DMS53 (cell line): ENCODE measurements at regions not wholly inside any gene's neighbourhood (a gene's known extent, or its start where the extent isn't known, plus 50 kb on each side); places are given as distances from the start of the nearest gene placed in this dataset.

Experiments
- DNase-seq: peaks from one replicate; lab custom pipeline; 2025; lab: John Stamatoyannopoulos, UW

DNA sequence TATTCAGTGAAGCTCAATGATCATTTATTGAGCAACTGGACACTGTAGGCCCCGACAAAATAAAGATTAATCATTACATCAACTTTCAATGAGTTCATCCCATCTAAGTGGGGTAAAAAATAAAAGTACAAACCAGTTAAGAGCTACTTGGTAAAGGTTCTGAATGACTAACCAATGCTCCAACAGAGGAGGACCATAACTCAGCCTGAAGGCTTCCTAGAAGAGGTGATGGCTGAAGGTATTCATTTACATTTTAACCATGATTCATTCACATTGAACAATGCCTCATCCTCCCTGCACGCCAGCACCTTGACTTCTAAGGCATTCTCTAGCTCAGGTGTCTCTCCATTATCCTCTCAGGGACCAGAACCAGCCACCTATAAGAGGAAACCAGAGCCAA is 201.4 kb downstream of the ZNF462 start:
- no peak for DNase-seq

DNA sequence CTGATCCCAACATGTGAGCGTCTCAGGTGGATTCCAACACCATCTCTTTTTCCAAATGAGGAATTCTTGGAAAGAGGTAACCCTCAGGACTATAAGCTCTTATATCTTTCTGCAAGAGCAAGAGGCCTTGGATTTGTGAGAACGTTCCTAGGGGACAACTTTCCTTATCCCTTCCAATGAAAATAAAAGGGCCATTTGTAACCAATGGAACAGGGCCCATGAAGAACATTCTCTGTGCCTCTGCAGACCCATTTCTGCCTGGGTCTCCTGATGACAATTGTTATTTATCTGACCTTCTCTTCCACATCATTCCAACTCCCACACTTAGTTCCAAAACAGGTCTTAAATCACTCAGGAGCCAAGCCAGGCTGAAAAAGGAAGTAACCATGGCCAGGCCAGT is 202.6 kb downstream of the ZNF462 start:
- no peak for DNase-seq

DNA sequence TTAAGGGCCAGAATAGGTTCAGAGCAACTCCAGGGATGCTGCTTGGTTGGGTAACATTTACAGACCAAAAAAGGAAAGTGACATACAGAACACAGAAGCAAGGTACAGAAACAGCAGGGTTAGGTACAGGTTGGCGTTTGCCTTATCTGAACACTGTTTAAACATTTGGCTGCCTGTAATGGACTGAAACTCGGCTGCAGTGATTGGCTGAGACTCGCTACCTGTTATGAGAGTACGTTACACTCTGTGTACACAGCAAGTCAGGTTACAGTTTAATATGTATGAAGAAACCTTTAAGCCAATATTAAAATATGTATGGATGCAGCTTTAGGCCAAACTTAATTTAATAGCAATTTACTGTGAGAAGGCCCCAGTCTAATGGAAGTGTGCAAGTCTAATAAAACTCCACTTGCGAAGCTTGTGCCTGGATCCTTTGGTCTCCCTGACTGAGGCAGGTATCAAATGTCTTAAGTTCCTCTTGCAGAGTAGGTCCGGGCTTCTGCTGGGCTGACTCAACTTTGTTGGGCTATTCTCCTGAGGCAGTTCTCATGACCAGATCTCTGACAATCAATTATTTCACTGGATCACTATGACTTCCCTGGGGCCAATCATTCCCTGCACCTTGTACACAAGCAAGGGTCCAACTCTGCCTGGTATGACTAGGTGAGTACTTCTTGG is 204.9 kb downstream of the ZNF462 start:
- DNase-seq: no peak

DNA sequence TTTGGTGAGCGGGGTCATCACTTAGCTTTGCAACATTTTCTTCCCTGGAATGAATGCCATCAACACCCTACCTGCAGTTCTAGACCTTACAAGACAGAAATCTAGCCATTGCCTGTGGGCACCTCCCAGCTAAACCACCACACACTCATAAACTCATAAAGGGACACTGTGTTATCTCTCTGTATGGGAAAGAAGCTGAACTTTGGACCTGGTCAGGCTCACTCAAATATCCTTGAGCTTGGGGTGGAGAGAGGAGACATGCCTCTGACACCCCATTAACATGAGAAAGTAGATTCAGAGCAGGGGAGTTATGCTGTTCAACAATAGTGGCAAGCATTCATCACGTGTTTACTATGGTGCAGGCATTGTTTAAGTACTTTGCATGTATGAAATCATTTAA is 205.6 kb downstream of the ZNF462 start:
- DNase-seq: peak; percentile 3

GRCh38 chr9:107070586-107070985 is 207.6 kb downstream of the ZNF462 start:
- no peak for DNase-seq

DNA sequence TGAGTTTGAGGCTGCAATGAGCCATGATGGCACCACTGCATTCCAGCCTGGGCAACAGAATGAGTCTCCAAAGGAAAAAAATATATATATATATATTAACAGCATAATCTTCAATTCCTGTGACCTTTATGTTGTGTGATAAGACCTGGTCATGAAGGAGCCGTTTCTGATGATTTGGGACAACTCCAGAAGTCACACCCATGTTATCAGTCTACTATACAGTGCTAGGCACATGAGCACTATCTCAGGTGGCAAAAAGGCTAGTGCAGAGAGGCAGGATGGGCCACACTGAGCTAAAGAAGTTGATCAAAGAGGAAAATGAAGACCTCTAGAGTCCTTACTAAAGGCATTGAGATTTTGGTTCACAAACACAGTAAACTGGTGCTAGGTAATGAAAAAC is 205.0 kb upstream of the RAD23B start:
- no peak for DNase-seq

- peak; percentile 10 for DNase-seq
These were observed 203.5 kb upstream of the RAD23B start for GRCh38 chr9:107079589-107079988.

- no peak for DNase-seq
These were observed 202.9 kb upstream of the RAD23B start for GRCh38 chr9:107080130-107080529.

DNA sequence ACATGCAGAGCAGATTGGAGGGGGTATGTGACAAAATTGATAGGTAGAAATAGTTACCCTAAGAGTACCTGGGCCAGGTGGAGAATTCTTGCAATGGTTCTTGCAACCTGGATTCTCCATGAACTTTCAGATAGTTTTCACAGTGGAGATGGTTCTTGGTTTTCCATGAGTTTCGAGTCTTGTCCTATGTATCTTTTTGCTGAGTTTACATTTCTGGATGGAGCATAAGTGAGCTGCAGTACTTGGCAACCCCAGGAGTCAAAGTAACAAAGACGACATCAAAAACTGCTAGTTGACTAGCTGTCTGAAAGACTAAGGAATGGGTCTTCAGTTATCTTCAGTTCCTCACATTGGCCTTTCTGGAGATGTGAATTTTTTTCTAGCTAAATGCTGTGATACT is 196.6 kb upstream of the RAD23B start:
- no peak for DNase-seq

DNA sequence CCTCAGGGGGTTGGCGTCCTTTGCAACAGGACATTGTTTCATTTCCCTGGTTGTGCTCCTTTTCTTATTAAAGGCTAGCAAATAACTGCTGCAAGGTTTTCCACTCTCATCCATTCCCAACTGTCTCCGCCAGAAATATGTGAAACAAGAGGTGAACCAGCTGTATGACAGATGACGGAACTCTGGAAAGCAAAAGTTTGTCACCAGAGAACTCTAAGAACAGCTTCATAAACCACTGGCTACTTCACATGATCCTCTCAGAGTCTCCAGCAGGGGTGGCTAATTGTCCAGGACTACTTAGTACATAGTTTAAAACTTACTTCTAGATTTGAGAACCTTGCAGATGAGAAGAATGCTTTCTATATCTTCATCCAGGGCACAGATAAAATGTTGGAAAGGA is 195.9 kb upstream of the RAD23B start:
- DNase-seq: no peak

- no peak for DNase-seq
These were observed 192.9 kb upstream of the RAD23B start for GRCh38 chr9:107090218-107090617.

DNA sequence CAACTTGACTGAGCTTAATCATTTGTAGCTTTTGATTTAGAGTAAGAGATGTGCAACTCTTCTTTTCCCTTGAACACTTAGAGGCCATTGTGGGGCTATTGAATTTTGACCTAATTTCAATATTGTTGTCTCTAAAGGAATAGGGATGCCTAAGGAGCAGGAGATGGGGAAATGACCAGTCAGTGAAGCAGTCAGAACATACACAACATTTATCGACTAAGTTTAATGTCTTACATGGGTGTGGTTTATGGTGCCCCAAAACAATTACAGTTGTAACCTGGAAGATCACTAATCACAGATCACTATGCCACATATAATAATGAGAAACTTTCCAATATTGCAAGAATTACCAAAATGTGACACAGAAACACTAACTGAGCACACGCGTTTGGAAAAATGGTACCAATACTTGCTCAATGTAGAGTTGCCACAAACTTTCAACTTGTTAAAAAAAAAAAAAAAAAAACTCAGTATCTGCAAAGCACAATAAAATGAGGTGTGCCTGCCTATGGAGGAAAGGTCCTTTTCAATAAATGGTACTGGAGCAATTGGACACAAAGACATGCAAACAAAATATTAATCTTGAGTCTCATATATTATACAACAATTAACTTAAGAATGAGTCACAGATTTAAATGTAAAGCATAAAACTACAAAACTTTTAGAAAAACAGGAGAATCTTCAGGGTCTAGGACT is 189.6 kb upstream of the RAD23B start:
- DNase-seq: no peak

DNA sequence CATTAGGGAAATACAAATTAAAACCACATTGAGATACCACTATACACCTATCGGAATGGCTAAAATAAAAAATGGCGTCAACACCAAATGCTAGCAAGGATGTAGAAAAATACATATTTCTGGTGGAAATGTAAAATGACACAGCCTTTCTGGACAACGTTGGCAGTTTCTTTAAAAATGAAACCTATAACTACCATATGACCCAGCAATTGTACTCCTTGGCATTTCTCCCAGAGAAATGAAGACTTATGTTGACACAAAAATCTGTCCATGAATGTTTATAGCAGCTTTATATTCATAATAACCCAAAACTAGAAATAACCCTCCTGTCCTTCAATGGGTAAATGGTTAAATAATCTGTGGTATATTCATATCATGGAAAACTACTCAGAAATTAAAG is 188.7 kb upstream of the RAD23B start:
- no peak for DNase-seq

GRCh38 chr9:107100591-107100990 is 182.5 kb upstream of the RAD23B start:
- DNase-seq: no peak

DNA sequence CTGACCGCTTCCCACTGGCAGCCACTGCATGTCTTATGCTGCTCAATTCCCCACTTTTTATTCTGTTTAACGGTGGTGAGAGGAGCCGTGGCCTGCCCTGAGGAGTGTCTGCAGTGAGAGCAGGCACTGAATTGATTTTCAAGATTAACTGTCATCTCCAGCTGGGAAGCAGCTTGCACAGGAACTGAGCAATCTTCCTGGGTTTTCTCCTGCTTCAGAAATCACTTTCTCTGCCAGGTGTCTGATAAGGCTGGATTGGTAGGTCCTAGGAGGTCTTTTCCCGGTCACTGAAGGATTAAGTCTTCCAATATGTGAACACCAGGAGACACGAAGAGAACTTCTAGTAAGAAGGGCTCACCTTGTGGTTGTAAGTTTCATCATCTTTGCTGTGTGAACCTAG is 181.1 kb upstream of the RAD23B start:
- DNase-seq: no peak

GRCh38 chr9:107103621-107104020 is 179.5 kb upstream of the RAD23B start:
- DNase-seq: no peak

DNA sequence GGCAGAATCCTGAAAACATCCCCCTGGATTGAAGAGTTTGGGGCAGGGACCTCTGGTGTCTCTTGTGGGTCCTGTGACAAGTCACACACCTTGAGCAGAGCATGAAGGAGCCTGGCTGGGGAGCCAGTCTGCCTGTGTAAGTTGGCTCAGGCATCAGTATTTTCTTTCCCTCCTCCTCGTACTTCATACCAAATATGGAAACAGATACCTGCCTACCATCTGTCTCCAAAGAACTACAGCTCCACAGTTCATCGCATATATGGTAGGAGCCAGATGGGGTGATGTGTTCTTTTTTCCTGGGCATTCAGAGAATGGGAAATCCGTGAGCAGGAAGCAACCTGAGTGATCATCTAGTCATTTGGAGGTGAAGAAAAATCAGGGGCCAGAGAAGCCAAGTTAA is 177.3 kb upstream of the RAD23B start:
- DNase-seq: peak; percentile 35

DNA sequence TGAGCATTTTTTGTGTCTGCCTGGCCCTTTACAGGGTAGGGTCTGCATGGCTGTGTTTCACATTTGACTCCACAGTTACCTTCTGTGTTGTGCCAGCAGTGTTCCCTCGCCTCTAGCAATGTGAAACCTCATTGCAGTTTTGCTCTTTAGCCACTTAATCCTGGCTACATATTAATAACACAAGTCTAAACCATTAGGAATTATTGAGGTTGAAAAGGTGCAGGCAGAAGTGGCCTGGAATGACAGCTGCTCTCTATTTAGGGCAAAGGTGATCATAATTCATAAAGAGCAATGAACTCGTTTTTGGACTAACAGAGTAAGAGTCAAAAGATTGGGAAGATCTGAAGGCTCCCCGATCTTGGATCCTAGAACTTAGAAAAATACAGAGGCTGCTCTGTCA is 176.7 kb upstream of the RAD23B start:
- DNase-seq: no peak

DNA sequence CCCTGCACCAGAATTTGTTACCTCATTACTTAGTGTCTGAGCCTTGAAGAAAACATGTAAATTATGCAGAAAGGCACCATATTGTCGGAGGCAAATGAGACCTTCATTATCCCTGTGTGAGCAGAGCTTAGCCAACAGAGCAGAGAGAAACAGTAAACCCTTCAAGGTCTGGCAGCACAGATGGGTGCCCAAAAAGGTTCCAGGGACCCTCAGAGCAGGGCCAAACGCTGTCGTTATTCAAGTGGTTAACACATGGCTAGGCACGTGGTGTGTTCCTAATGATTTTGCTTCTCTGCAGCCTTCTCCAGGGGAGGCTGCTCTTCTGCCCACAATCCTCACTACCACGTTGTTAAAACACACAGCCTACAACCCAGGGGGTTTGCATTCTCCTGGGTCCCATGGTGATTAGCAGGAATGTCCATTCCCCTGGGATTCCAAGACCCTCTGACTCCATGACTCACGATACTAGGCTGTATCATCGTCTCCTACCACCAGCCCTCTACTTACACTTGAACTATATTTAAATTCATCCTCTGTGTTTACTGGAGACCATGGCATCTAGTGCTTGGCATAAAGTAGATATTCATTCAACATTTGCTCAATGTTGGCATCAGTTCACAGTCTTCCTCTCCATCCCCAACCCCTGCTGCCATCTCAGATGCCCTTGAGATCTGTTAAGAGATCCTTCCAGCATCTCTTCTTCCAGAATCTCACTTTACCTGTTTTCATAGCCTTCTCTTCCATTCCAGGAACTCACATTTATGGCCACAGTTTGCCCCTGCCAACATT is 174.5 kb upstream of the RAD23B start:
- no peak for DNase-seq

- no peak for DNase-seq
These were observed 173.8 kb upstream of the RAD23B start for GRCh38 chr9:107109324-107109723.

GRCh38 chr9:107110153-107110552 is 172.9 kb upstream of the RAD23B start:
- DNase-seq: no peak

- DNase-seq: no peak
These were observed 170.3 kb upstream of the RAD23B start for GRCh38 chr9:107112707-107113243.
